Endodermal cell (in vitro differentiated cells): ENCODE measurements at regions not wholly inside any gene's neighbourhood (a gene's known extent, or its start where the extent isn't known, plus 50 kb on each side); places are given as distances from the start of the nearest gene placed in this dataset.

Source experiments
- DNase-seq: peaks from one replicate; pipeline ENCODE4 v3.0.0-alpha.2; 2017
- H3K27ac ChIP-seq: 2 replicates; pipeline ENCODE4 v1.5.1; 2013; ENCODE audit warnings: mild to moderate bottlenecking, low read depth, low read length, moderate library complexity
- H3K27me3 ChIP-seq: 2 replicates; pipeline ENCODE4 v1.6.1; 2013; ENCODE audit warnings: mild to moderate bottlenecking, low read length, moderate library complexity; ENCODE audit not compliant: insufficient read depth, control insufficient read depth, poor library complexity, severe bottlenecking
- H3K36me3 ChIP-seq: 2 replicates; pipeline ENCODE4 v1.7.0; 2013; ENCODE audit warnings: mild to moderate bottlenecking, low read length, moderate library complexity; ENCODE audit not compliant: control insufficient read depth, insufficient read depth
- H3K4me1 ChIP-seq: one replicate; pipeline ENCODE4 v1.7.0; 2013; ENCODE audit warnings: low read length; ENCODE audit not compliant: control insufficient read depth, insufficient read depth
- H3K4me3 ChIP-seq: 2 replicates; pipeline ENCODE4 v1.5.1; 2013; ENCODE audit warnings: mild to moderate bottlenecking, low read length, moderate library complexity
- H3K9ac ChIP-seq: 2 replicates; pipeline ENCODE4 v1.6.1; 2013; ENCODE audit warnings: mild to moderate bottlenecking, low read length, moderate library complexity; ENCODE audit not compliant: poor library complexity, severe bottlenecking; ENCODE audit errors: extremely low read depth
- H3K9me3 ChIP-seq: 2 replicates; pipeline ENCODE4 v1.6.1; 2013; ENCODE audit warnings: mild to moderate bottlenecking, low read length, moderate library complexity; ENCODE audit not compliant: control insufficient read depth
- H3K27ac Mint-ChIP-seq: 2 replicates; pipeline ENCODE4 v1.8.0; 2020; ENCODE audit warnings: mixed read lengths
- H3K27me3 Mint-ChIP-seq: 2 replicates; pipeline ENCODE4 v1.8.0; 2021; ENCODE audit warnings: mild to moderate bottlenecking, mixed read lengths; ENCODE audit not compliant: insufficient read depth
- H3K36me3 Mint-ChIP-seq: 2 replicates; pipeline ENCODE4 v1.8.0; 2020; ENCODE audit warnings: low read depth, mixed read lengths
- H3K4me1 Mint-ChIP-seq: 2 replicates; pipeline ENCODE4 v1.8.0; 2020; ENCODE audit warnings: mixed read lengths
- H3K4me3 Mint-ChIP-seq: 2 replicates; pipeline ENCODE4 v1.8.0; 2020; ENCODE audit warnings: mild to moderate bottlenecking, moderate library complexity, mixed read lengths
- H3K9me3 Mint-ChIP-seq: 2 replicates; pipeline ENCODE4 v1.8.0; 2020; ENCODE audit warnings: mild to moderate bottlenecking, mixed read lengths
- CTCF ChIP-seq: fragments of 200-600 bp; sonication (generic); conservative IDR thresholded peaks from 2 replicates; pipeline ENCODE4 v1.5.0; 2021; ENCODE audit warnings: antibody characterized with exemption, mild to moderate bottlenecking
- WGBS, 2 experiments: methylation state at CpG; one replicate each; pipeline versions ENCODE4 v1.1.5 to v1.1.7; 2013; ENCODE audit warnings: missing lambda C conversion rate in 2 of 2, mixed read lengths in 1 of 2; ENCODE audit not compliant: insufficient coverage in 1 of 2, insufficient read length in 1 of 2; 5-methylcytosine and 5-hydroxymethylcytosine counted together

- Histone ChIP-seq H3K27ac (peak overlapping the region; percentile 40), H3K9me3 (peaks cover 11% of the 10 kb centered on the region), H3K27me3 (no peaks in the 10 kb centered on the region), H3K4me3 (no peak overlapping the region), H3K4me1 (no peaks in the 10 kb centered on the region), H3K9ac (no peak overlapping the region), H3K36me3 (no peaks in the 10 kb centered on the region)
- H3K36me3 Mint-ChIP-seq, result peaks cover 3% of the 10 kb centered on the region
- H3K27ac Mint-ChIP-seq, result no peak overlapping the region
- H3K27me3 Mint-ChIP-seq, result peaks cover 9% of the 10 kb centered on the region
- 76% methylated on average over 4 of the region's 4 CpGs; no CpG with 5 or more reads in 1 of the 2 experiments for WGBS, 2 experiments
- no peak overlapping the region for H3K4me3 Mint-ChIP-seq
- DNase-seq, result no peak
- peaks cover 13% of the 10 kb centered on the region for H3K4me1 Mint-ChIP-seq
- peaks cover 6% of the 10 kb centered on the region for H3K9me3 Mint-ChIP-seq
- no peak for TF ChIP-seq CTCF
These were observed 1841.9 kb downstream of the STIM2 start for GRCh38 chr4:28702571-28702970.

GRCh38 chr4:28709891-28710290 is 1849.2 kb downstream of the STIM2 start:
- H3K4me1 ChIP-seq, result no peaks in the 10 kb centered on the region
- 80 to 84% methylated on average over 1 to 3 of the region's 3 CpGs for WGBS, 2 experiments
- no peaks in the 10 kb centered on the region for H3K36me3 ChIP-seq
- Mint-ChIP-seq H3K4me3 (no peak overlapping the region), H3K27ac (no peak overlapping the region), H3K27me3 (no peaks in the 10 kb centered on the region), H3K9me3 (peaks cover 13% of the 10 kb centered on the region), H3K4me1 (peaks cover 5% of the 10 kb centered on the region), H3K36me3 (no peaks in the 10 kb centered on the region)
- peaks cover 19% of the 10 kb centered on the region for H3K9me3 ChIP-seq
- H3K27ac ChIP-seq, result peak overlapping the region; percentile 36
- TF ChIP-seq CTCF, result no peak
- H3K9ac ChIP-seq, result no peak overlapping the region
- H3K4me3 ChIP-seq, result no peak overlapping the region
- H3K27me3 ChIP-seq, result no peaks in the 10 kb centered on the region
- no peak for DNase-seq

- Mint-ChIP-seq H3K4me1 (peaks cover 21% of the 10 kb centered on the region), H3K36me3 (no peaks in the 10 kb centered on the region), H3K27me3 (peaks cover 2% of the 10 kb centered on the region), H3K27ac (no peak overlapping the region), H3K4me3 (no peak overlapping the region), H3K9me3 (peaks cover 6% of the 10 kb centered on the region)
- Histone ChIP-seq H3K9ac (no peak overlapping the region), H3K9me3 (peaks cover 11% of the 10 kb centered on the region), H3K4me3 (no peak overlapping the region), H3K4me1 (peaks cover 3% of the 10 kb centered on the region), H3K27me3 (no peaks in the 10 kb centered on the region), H3K36me3 (no peaks in the 10 kb centered on the region), H3K27ac (no peak overlapping the region)
- no peak for TF ChIP-seq CTCF
- peak; percentile 71 for DNase-seq
- 56 to 89% methylated on average over 3 to 6 of the region's 6 CpGs for WGBS, 2 experiments
These were observed 1862.7 kb downstream of the STIM2 start for GRCh38 chr4:28723371-28723770.
